IMR-90 (cell line): ENCODE measurements at regions not wholly inside any gene's neighbourhood (a gene's known extent, or its start where the extent isn't known, plus 50 kb on each side); places are given as distances from the start of the nearest gene placed in this dataset.

Experiments used
- CEBPB ChIP-seq: IDR thresholded peaks from 2 replicates; pipeline ENCODE4 v1.6.1; 2012; ENCODE audit warnings: low read depth, low read length, improper control_type of control experiment
- FOS ChIP-seq: fragments of 150-350 bp; IDR thresholded peaks from 2 replicates; pipeline ENCODE4 v1.6.1; 2016; ENCODE audit warnings: low read depth, low read length
- MAFK ChIP-seq: IDR thresholded peaks from 2 replicates; pipeline ENCODE4 v1.6.1; 2012; ENCODE audit warnings: low read depth, low read length, improper control_type of control experiment
- MAZ ChIP-seq: IDR thresholded peaks from 2 replicates; pipeline ENCODE4 v1.6.1; 2012; ENCODE audit warnings: low read depth, mild to moderate bottlenecking, low read length, improper control_type of control experiment, moderate library complexity, borderline replicate concordance
- MXI1 ChIP-seq: IDR thresholded peaks from 2 replicates; pipeline ENCODE4 v1.6.1; 2012; ENCODE audit warnings: low read depth, mild to moderate bottlenecking, low read length, moderate library complexity, borderline replicate concordance
- NFE2L2 ChIP-seq: fragments of 150-350 bp; IDR thresholded peaks from 2 replicates; pipeline ENCODE4 v1.6.1; 2016; ENCODE audit warnings: low read depth, mild to moderate bottlenecking, low read length
- POLR2A ChIP-seq: IDR thresholded peaks from 2 replicates; pipeline ENCODE4 v1.6.1; 2012; ENCODE audit warnings: mild to moderate bottlenecking, low read depth, low read length
- RCOR1 ChIP-seq: IDR thresholded peaks from 2 replicates; pipeline ENCODE4 v1.6.1; 2012; ENCODE audit warnings: mild to moderate bottlenecking, low read length, improper control_type of control experiment; ENCODE audit not compliant: insufficient replicate concordance
- RFX5 ChIP-seq: IDR thresholded peaks from 2 replicates; pipeline ENCODE4 v1.8.0; 2012; ENCODE audit warnings: low read depth, mild to moderate bottlenecking, low read length, moderate library complexity
- SMC3 ChIP-seq: fragments of 150-350 bp; IDR thresholded peaks from 2 replicates; pipeline ENCODE4 v1.6.1; 2016; ENCODE audit warnings: low read depth, mild to moderate bottlenecking, antibody characterized with exemption, low read length, moderate library complexity
- TF ChIP-seq, protein P1 (sequence below): conservative IDR thresholded peaks from 2 replicates; pipeline ENCODE4 v1.5.1; 2012; ENCODE audit warnings: mild to moderate bottlenecking, low read depth, low read length, improper control_type of control experiment
- TF ChIP-seq, protein P2 (sequence below): fragments of 150-350 bp; IDR thresholded peaks from 2 replicates; pipeline ENCODE4 v1.6.1; 2017; ENCODE audit warnings: mild to moderate bottlenecking, antibody characterized with exemption, low read length, low read depth

DNA sequence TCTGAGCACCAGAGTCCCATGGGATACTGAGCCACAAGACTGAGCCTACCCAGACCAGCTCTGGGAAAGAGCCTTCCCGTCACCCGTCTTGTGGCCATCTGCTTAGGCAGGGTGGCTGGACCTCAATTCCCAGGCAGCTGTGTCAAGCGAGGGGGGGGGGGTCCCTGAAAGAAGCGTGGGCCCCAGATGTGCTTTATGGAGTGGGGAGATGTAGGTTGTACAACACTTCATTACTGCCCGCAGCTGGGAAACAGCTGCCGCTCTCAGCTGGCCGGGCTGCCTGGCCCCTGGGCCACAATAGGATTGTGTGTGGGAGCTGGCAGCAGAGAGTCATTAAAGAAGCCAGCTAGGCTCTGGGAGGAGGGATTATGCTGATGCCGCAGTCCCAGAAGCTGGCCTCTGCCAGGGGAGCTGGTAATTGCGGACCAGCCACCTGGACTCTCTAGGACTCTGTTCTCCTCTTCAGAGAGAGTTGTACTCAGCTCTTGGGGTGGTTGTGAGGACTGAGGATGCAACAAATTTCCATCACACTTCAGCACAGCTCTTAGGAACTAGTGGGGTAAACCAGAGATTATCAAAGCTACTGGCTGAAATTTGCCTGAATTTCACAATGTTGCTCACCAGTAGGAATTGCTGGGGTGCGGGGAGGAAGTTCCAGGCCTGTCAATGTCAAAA is 145.4 kb downstream of the GADD45G start:
- TF ChIP-seq POLR2A: no peak
- TF ChIP-seq, protein P1, sequence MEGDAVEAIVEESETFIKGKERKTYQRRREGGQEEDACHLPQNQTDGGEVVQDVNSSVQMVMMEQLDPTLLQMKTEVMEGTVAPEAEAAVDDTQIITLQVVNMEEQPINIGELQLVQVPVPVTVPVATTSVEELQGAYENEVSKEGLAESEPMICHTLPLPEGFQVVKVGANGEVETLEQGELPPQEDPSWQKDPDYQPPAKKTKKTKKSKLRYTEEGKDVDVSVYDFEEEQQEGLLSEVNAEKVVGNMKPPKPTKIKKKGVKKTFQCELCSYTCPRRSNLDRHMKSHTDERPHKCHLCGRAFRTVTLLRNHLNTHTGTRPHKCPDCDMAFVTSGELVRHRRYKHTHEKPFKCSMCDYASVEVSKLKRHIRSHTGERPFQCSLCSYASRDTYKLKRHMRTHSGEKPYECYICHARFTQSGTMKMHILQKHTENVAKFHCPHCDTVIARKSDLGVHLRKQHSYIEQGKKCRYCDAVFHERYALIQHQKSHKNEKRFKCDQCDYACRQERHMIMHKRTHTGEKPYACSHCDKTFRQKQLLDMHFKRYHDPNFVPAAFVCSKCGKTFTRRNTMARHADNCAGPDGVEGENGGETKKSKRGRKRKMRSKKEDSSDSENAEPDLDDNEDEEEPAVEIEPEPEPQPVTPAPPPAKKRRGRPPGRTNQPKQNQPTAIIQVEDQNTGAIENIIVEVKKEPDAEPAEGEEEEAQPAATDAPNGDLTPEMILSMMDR: no peak
- no peak for TF ChIP-seq FOS
- TF ChIP-seq RCOR1: no peak
- no peak for TF ChIP-seq CEBPB
- TF ChIP-seq, protein P2, sequence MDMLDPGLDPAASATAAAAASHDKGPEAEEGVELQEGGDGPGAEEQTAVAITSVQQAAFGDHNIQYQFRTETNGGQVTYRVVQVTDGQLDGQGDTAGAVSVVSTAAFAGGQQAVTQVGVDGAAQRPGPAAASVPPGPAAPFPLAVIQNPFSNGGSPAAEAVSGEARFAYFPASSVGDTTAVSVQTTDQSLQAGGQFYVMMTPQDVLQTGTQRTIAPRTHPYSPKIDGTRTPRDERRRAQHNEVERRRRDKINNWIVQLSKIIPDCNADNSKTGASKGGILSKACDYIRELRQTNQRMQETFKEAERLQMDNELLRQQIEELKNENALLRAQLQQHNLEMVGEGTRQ: no peak
- TF ChIP-seq MAFK: no peak
- no peak for TF ChIP-seq SMC3
- no peak for TF ChIP-seq RFX5
- no peak for TF ChIP-seq NFE2L2
- no peak for TF ChIP-seq MAZ
- TF ChIP-seq MXI1: no peak
